ENCODE measurements at regions not wholly inside any gene's neighbourhood (a gene's known extent, or its start where the extent isn't known, plus 50 kb on each side); places are given as distances from the start of the nearest gene placed in this dataset.
"Not testable (repeated sequence)": the region's sequence is repeated elsewhere in the genome, so short reads cannot be mapped to it uniquely, and the experiment has no call there.

GRCh38 chr2:58594762-58595161, 353.6 kb upstream of the FANCL start:
- Histone ChIP-seq H4K5ac (ENCODE audit: low read length) (no peak overlapping the region), H3K56ac (ENCODE audit: low read length) (no peak overlapping the region), H2AK5ac (ENCODE audit: low read length) (no peak overlapping the region), H2BK15ac (replicated peaks; ENCODE audit: low read depth) (no peak overlapping the region), H3K23ac (ENCODE audit: low read length) (no peak overlapping the region), H2BK5ac (ENCODE audit: low read length) (no peak overlapping the region), H3K18ac (ENCODE audit: low read length) (no peak overlapping the region), H3K27me3 (ENCODE audit: insufficient read depth, low read length, poor library complexity) (no peaks in the 10 kb centered on the region), H3K9ac (ENCODE audit: low read length) (no peak overlapping the region), H3K79me2 (ENCODE audit: control insufficient read depth, insufficient read depth, low read length) (no peaks in the 10 kb centered on the region), H3K4ac (ENCODE audit: low read depth, low read length) (no peak overlapping the region), H2BK120ac (ENCODE audit: low read depth, low read length) (no peak overlapping the region), H3K4me2 (ENCODE audit: low read length) (no peak overlapping the region), H3K36me3 (ENCODE audit: control insufficient read depth, insufficient read depth, low read length) (no peaks in the 10 kb centered on the region), H3K4me1 (ENCODE audit: control insufficient read depth, low read depth, low read length) (no peaks in the 10 kb centered on the region), H3K27ac (ENCODE audit: low read depth, low read length) (no peak overlapping the region), H3K4me3 (ENCODE audit: low read length) (no peak overlapping the region), H3K79me1 (ENCODE audit: low read length) (no peaks in the 10 kb centered on the region), H4K8ac (ENCODE audit: low read depth, low read length) (no peak overlapping the region)
- DNase-seq = no peak

GRCh38 chr2:58594175-58594574, 353.1 kb upstream of the FANCL start:
- Histone ChIP-seq H2AK5ac (ENCODE audit: low read length) (no peak overlapping the region), H3K4me1 (ENCODE audit: control insufficient read depth, low read depth, low read length) (no peaks in the 10 kb centered on the region), H2BK15ac (replicated peaks; ENCODE audit: low read depth) (no peak overlapping the region), H3K79me2 (ENCODE audit: control insufficient read depth, insufficient read depth, low read length) (no peaks in the 10 kb centered on the region), H3K9ac (ENCODE audit: low read length) (no peak overlapping the region), H3K4me3 (ENCODE audit: low read length) (no peak overlapping the region), H3K4ac (ENCODE audit: low read depth, low read length) (no peak overlapping the region), H2BK120ac (ENCODE audit: low read depth, low read length) (no peak overlapping the region), H3K18ac (ENCODE audit: low read length) (no peak overlapping the region), H3K79me1 (ENCODE audit: low read length) (no peaks in the 10 kb centered on the region), H3K36me3 (ENCODE audit: control insufficient read depth, insufficient read depth, low read length) (no peaks in the 10 kb centered on the region), H3K27me3 (ENCODE audit: insufficient read depth, low read length, poor library complexity) (no peaks in the 10 kb centered on the region), H3K56ac (ENCODE audit: low read length) (no peak overlapping the region), H2BK5ac (ENCODE audit: low read length) (no peak overlapping the region), H3K27ac (ENCODE audit: low read depth, low read length) (no peak overlapping the region), H4K5ac (ENCODE audit: low read length) (no peak overlapping the region), H4K8ac (ENCODE audit: low read depth, low read length) (no peak overlapping the region), H3K4me2 (ENCODE audit: low read length) (no peak overlapping the region), H3K23ac (ENCODE audit: low read length) (no peak overlapping the region)
- peak; percentile 63 for DNase-seq
- no CpG with 5 or more reads among the region's 4 CpGs for WGBS (ENCODE audit: extremely low coverage, insufficient coverage, low lambda C conversion rate)

- not testable (repeated sequence) for H3K79me2 ChIP-seq (ENCODE audit: control insufficient read depth, insufficient read depth, low read length); H3K79me1 ChIP-seq (ENCODE audit: low read length); H3K9ac ChIP-seq (ENCODE audit: low read length); H3K27ac ChIP-seq (ENCODE audit: low read depth, low read length); DNase-seq; H3K18ac ChIP-seq (ENCODE audit: low read length); H3K56ac ChIP-seq (ENCODE audit: low read length); H4K8ac ChIP-seq (ENCODE audit: low read depth, low read length); H3K4me1 ChIP-seq (ENCODE audit: control insufficient read depth, low read depth, low read length); H3K27me3 ChIP-seq (ENCODE audit: insufficient read depth, low read length, poor library complexity); H3K23ac ChIP-seq (ENCODE audit: low read length); H3K4me3 ChIP-seq (ENCODE audit: low read length); H2BK15ac ChIP-seq (replicated peaks; ENCODE audit: low read depth); H2AK5ac ChIP-seq (ENCODE audit: low read length); H2BK5ac ChIP-seq (ENCODE audit: low read length); H2BK120ac ChIP-seq (ENCODE audit: low read depth, low read length); H4K5ac ChIP-seq (ENCODE audit: low read length); H3K4ac ChIP-seq (ENCODE audit: low read depth, low read length); H3K4me2 ChIP-seq (ENCODE audit: low read length); H3K36me3 ChIP-seq (ENCODE audit: control insufficient read depth, insufficient read depth, low read length)
- WGBS (ENCODE audit: extremely low coverage, insufficient coverage, low lambda C conversion rate) = no CpG with 5 or more reads among the region's 5 CpGs
Measured at GRCh38 chr2:58586178-58586577, 345.1 kb upstream of the FANCL start.

- no CpG with 5 or more reads among the region's 5 CpGs for WGBS (ENCODE audit: extremely low coverage, insufficient coverage, low lambda C conversion rate)
Measured at GRCh38 chr2:58585233-58585632, 344.1 kb upstream of the FANCL start.

GRCh38 chr2:58584606-58585118, 343.5 kb upstream of the FANCL start:
- no peak overlapping the region for H3K4ac ChIP-seq (ENCODE audit: low read depth, low read length)
- H3K9ac ChIP-seq (ENCODE audit: low read length) = no peak overlapping the region
- no peaks in the 10 kb centered on the region for H3K27me3 ChIP-seq (ENCODE audit: insufficient read depth, low read length, poor library complexity)
- no peak overlapping the region for H2AK5ac ChIP-seq (ENCODE audit: low read length)
- H3K79me2 ChIP-seq (ENCODE audit: control insufficient read depth, insufficient read depth, low read length) = no peaks in the 10 kb centered on the region
- H2BK15ac ChIP-seq (replicated peaks; ENCODE audit: low read depth) = no peak overlapping the region
- no peak overlapping the region for H3K27ac ChIP-seq (ENCODE audit: low read depth, low read length)
- no peak for DNase-seq
- H3K36me3 ChIP-seq (ENCODE audit: control insufficient read depth, insufficient read depth, low read length) = no peaks in the 10 kb centered on the region
- H2BK120ac ChIP-seq (ENCODE audit: low read depth, low read length) = no peak overlapping the region
- H2BK5ac ChIP-seq (ENCODE audit: low read length) = no peak overlapping the region
- H3K56ac ChIP-seq (ENCODE audit: low read length) = no peak overlapping the region
- H3K23ac ChIP-seq (ENCODE audit: low read length) = no peak overlapping the region
- H3K4me1 ChIP-seq (ENCODE audit: control insufficient read depth, low read depth, low read length) = no peaks in the 10 kb centered on the region
- H3K4me3 ChIP-seq (ENCODE audit: low read length) = no peak overlapping the region
- H4K8ac ChIP-seq (ENCODE audit: low read depth, low read length) = no peak overlapping the region
- no peaks in the 10 kb centered on the region for H3K79me1 ChIP-seq (ENCODE audit: low read length)
- no peak overlapping the region for H3K18ac ChIP-seq (ENCODE audit: low read length)
- H4K5ac ChIP-seq (ENCODE audit: low read length) = no peak overlapping the region
- no peak overlapping the region for H3K4me2 ChIP-seq (ENCODE audit: low read length)
- WGBS (ENCODE audit: extremely low coverage, insufficient coverage, low lambda C conversion rate) = no CpG with 5 or more reads among the region's 4 CpGs

More at GRCh38 chr2:58585233-58585632, 344.1 kb upstream of the FANCL start:
- Histone ChIP-seq H3K18ac (ENCODE audit: low read length) (no peak overlapping the region), H2BK15ac (replicated peaks; ENCODE audit: low read depth) (no peak overlapping the region), H4K8ac (ENCODE audit: low read depth, low read length) (no peak overlapping the region), H4K5ac (ENCODE audit: low read length) (no peak overlapping the region), H3K4me2 (ENCODE audit: low read length) (no peak overlapping the region), H2AK5ac (ENCODE audit: low read length) (no peak overlapping the region), H2BK5ac (ENCODE audit: low read length) (no peak overlapping the region), H2BK120ac (ENCODE audit: low read depth, low read length) (no peak overlapping the region), H3K79me2 (ENCODE audit: control insufficient read depth, insufficient read depth, low read length) (no peaks in the 10 kb centered on the region), H3K4ac (ENCODE audit: low read depth, low read length) (no peak overlapping the region), H3K27me3 (ENCODE audit: insufficient read depth, low read length, poor library complexity) (no peaks in the 10 kb centered on the region), H3K27ac (ENCODE audit: low read depth, low read length) (no peak overlapping the region), H3K56ac (ENCODE audit: low read length) (no peak overlapping the region), H3K36me3 (ENCODE audit: control insufficient read depth, insufficient read depth, low read length) (no peaks in the 10 kb centered on the region), H3K79me1 (ENCODE audit: low read length) (no peaks in the 10 kb centered on the region), H3K4me3 (ENCODE audit: low read length) (no peak overlapping the region), H3K23ac (ENCODE audit: low read length) (no peak overlapping the region), H3K9ac (ENCODE audit: low read length) (no peak overlapping the region), H3K4me1 (ENCODE audit: control insufficient read depth, low read depth, low read length) (no peaks in the 10 kb centered on the region)
- DNase-seq = no peak

- Histone ChIP-seq H3K79me1 (ENCODE audit: low read length) (no peaks in the 10 kb centered on the region), H3K9ac (ENCODE audit: low read length) (no peak overlapping the region), H4K5ac (ENCODE audit: low read length) (no peak overlapping the region), H4K8ac (ENCODE audit: low read depth, low read length) (no peak overlapping the region), H3K56ac (ENCODE audit: low read length) (no peak overlapping the region), H3K27ac (ENCODE audit: low read depth, low read length) (no peak overlapping the region), H3K4ac (ENCODE audit: low read depth, low read length) (no peak overlapping the region), H3K27me3 (ENCODE audit: insufficient read depth, low read length, poor library complexity) (no peaks in the 10 kb centered on the region), H2BK120ac (ENCODE audit: low read depth, low read length) (no peak overlapping the region), H3K4me3 (ENCODE audit: low read length) (no peak overlapping the region), H2BK15ac (replicated peaks; ENCODE audit: low read depth) (no peak overlapping the region), H3K18ac (ENCODE audit: low read length) (no peak overlapping the region), H3K4me1 (ENCODE audit: control insufficient read depth, low read depth, low read length) (no peaks in the 10 kb centered on the region), H3K79me2 (ENCODE audit: control insufficient read depth, insufficient read depth, low read length) (no peaks in the 10 kb centered on the region), H3K36me3 (ENCODE audit: control insufficient read depth, insufficient read depth, low read length) (no peaks in the 10 kb centered on the region), H2AK5ac (ENCODE audit: low read length) (no peak overlapping the region), H3K4me2 (ENCODE audit: low read length) (no peak overlapping the region), H3K23ac (ENCODE audit: low read length) (no peak overlapping the region), H2BK5ac (ENCODE audit: low read length) (no peak overlapping the region)
- whole genome bisulfite sequencing (ENCODE audit: extremely low coverage, insufficient coverage, low lambda C conversion rate) = no CpG with 5 or more reads among the region's 2 CpGs
- DNase-seq = no peak
Measured at GRCh38 chr2:58578276-58578675, 337.2 kb upstream of the FANCL start.

Measured in mesendoderm (in vitro differentiated cells).